IPS-15b (cell line): ENCODE measurements at regions not wholly inside any gene's neighbourhood (a gene's known extent, or its start where the extent isn't known, plus 50 kb on each side); places are given as distances from the start of the nearest gene placed in this dataset.
"Not testable (repeated sequence)": the region's sequence is repeated elsewhere in the genome, so short reads cannot be mapped to it uniquely, and the experiment has no call there.

ENCODE experiments used
- H3K27me3 ChIP-seq: one replicate; pipeline ENCODE4 v1.6.1; 2013; ENCODE audit warnings: low read length; ENCODE audit not compliant: control insufficient read depth, insufficient read depth
- H3K36me3 ChIP-seq: one replicate; pipeline ENCODE4 v1.6.1; 2013; ENCODE audit warnings: low read length; ENCODE audit not compliant: control insufficient read depth, insufficient read depth
- H3K4me1 ChIP-seq: one replicate; pipeline ENCODE4 v1.6.1; 2013; ENCODE audit warnings: mild to moderate bottlenecking, low read length; ENCODE audit not compliant: control insufficient read depth, insufficient read depth
- H3K4me3 ChIP-seq: one replicate; pipeline ENCODE4 v1.5.1; 2013; ENCODE audit warnings: low read depth, low read length
- H3K9ac ChIP-seq: one replicate; pipeline ENCODE4 v1.6.1; 2013; ENCODE audit warnings: low read depth, mild to moderate bottlenecking, low read length
- H3K9me3 ChIP-seq: one replicate; pipeline ENCODE4 v1.6.1; 2013; ENCODE audit warnings: mild to moderate bottlenecking, low read length; ENCODE audit not compliant: control insufficient read depth, insufficient read depth

GRCh38 chr15:62503451-62503850, 338.4 kb upstream of the C2CD4B start:
- Histone ChIP-seq H3K36me3 (no peaks in the 10 kb centered on the region), H3K9me3 (no peaks in the 10 kb centered on the region), H3K4me3 (no peak overlapping the region), H3K9ac (no peak overlapping the region), H3K27me3 (no peaks in the 10 kb centered on the region), H3K4me1 (peaks cover 15% of the 10 kb centered on the region)

- H3K9me3 ChIP-seq = no peaks in the 10 kb centered on the region
- H3K4me1 ChIP-seq = peaks cover 15% of the 10 kb centered on the region
- H3K9ac ChIP-seq = no peak overlapping the region
- no peak overlapping the region for H3K4me3 ChIP-seq
- no peaks in the 10 kb centered on the region for H3K36me3 ChIP-seq
- H3K27me3 ChIP-seq = no peaks in the 10 kb centered on the region
These were observed 340.7 kb upstream of the C2CD4B start for GRCh38 chr15:62505762-62506161.

GRCh38 chr15:62506217-62506805, 341.2 kb upstream of the C2CD4B start:
- H3K9ac ChIP-seq = no peak overlapping the region
- H3K4me1 ChIP-seq = peaks cover 15% of the 10 kb centered on the region
- no peak overlapping the region for H3K4me3 ChIP-seq
- H3K36me3 ChIP-seq = no peaks in the 10 kb centered on the region
- no peaks in the 10 kb centered on the region for H3K9me3 ChIP-seq
- H3K27me3 ChIP-seq = no peaks in the 10 kb centered on the region

- no peaks in the 10 kb centered on the region for H3K9me3 ChIP-seq
- H3K4me3 ChIP-seq = no peak overlapping the region
- peaks cover 19% of the 10 kb centered on the region for H3K4me1 ChIP-seq
- no peaks in the 10 kb centered on the region for H3K27me3 ChIP-seq
- H3K36me3 ChIP-seq = no peaks in the 10 kb centered on the region
- no peak overlapping the region for H3K9ac ChIP-seq
These were observed 344.4 kb upstream of the C2CD4B start for GRCh38 chr15:62509395-62509958.

- H3K4me1 ChIP-seq = peaks cover 24% of the 10 kb centered on the region
- H3K36me3 ChIP-seq = no peaks in the 10 kb centered on the region
- H3K4me3 ChIP-seq = no peak overlapping the region
- no peaks in the 10 kb centered on the region for H3K27me3 ChIP-seq
- no peaks in the 10 kb centered on the region for H3K9me3 ChIP-seq
- no peak overlapping the region for H3K9ac ChIP-seq
These were observed 345.7 kb upstream of the C2CD4B start for GRCh38 chr15:62510791-62511190.

- H3K9ac ChIP-seq = no peak overlapping the region
- H3K4me3 ChIP-seq = no peak overlapping the region
- H3K36me3 ChIP-seq = no peaks in the 10 kb centered on the region
- no peaks in the 10 kb centered on the region for H3K9me3 ChIP-seq
- H3K4me1 ChIP-seq = peaks cover 16% of the 10 kb centered on the region
- no peaks in the 10 kb centered on the region for H3K27me3 ChIP-seq
These were observed 347.8 kb upstream of the C2CD4B start for GRCh38 chr15:62512904-62513303.

GRCh38 chr15:62513893-62514292, 348.8 kb upstream of the C2CD4B start:
- no peaks in the 10 kb centered on the region for H3K9me3 ChIP-seq
- no peak overlapping the region for H3K4me3 ChIP-seq
- H3K9ac ChIP-seq = no peak overlapping the region
- H3K36me3 ChIP-seq = no peaks in the 10 kb centered on the region
- no peaks in the 10 kb centered on the region for H3K27me3 ChIP-seq
- peaks cover 16% of the 10 kb centered on the region for H3K4me1 ChIP-seq

- peaks cover 24% of the 10 kb centered on the region for H3K4me1 ChIP-seq
- no peaks in the 10 kb centered on the region for H3K36me3 ChIP-seq
- H3K9ac ChIP-seq = no peak overlapping the region
These were observed 350.8 kb upstream of the C2CD4B start for GRCh38 chr15:62515696-62516395.

GRCh38 chr15:62517541-62517940, 352.5 kb upstream of the C2CD4B start:
- peaks cover 38% of the 10 kb centered on the region for H3K4me1 ChIP-seq
- H3K36me3 ChIP-seq = no peaks in the 10 kb centered on the region
- no peak overlapping the region for H3K4me3 ChIP-seq
- no peaks in the 10 kb centered on the region for H3K27me3 ChIP-seq
- no peaks in the 10 kb centered on the region for H3K9me3 ChIP-seq
- no peak overlapping the region for H3K9ac ChIP-seq

More at GRCh38 chr15:62515696-62516395, 350.8 kb upstream of the C2CD4B start:
- H3K9me3 ChIP-seq = no peaks in the 10 kb centered on the region
- H3K4me3 ChIP-seq = no peak overlapping the region
- no peaks in the 10 kb centered on the region for H3K27me3 ChIP-seq

GRCh38 chr15:62518666-62519065, 353.6 kb upstream of the C2CD4B start:
- peaks cover 40% of the 10 kb centered on the region for H3K4me1 ChIP-seq
- not testable (repeated sequence) for H3K27me3 ChIP-seq, H3K4me3 ChIP-seq, H3K9me3 ChIP-seq, H3K9ac ChIP-seq, H3K36me3 ChIP-seq

GRCh38 chr15:62519900-62520299, 354.8 kb upstream of the C2CD4B start:
- Histone ChIP-seq H3K9me3 (no peaks in the 10 kb centered on the region), H3K27me3 (no peaks in the 10 kb centered on the region), H3K9ac (no peak overlapping the region), H3K4me3 (no peak overlapping the region), H3K4me1 (peaks cover 32% of the 10 kb centered on the region), H3K36me3 (no peaks in the 10 kb centered on the region)

GRCh38 chr15:62520887-62521286, 355.8 kb upstream of the C2CD4B start:
- no peaks in the 10 kb centered on the region for H3K36me3 ChIP-seq
- no peak overlapping the region for H3K4me3 ChIP-seq
- peaks cover 27% of the 10 kb centered on the region for H3K4me1 ChIP-seq
- H3K9ac ChIP-seq = no peak overlapping the region
- H3K9me3 ChIP-seq = no peaks in the 10 kb centered on the region
- no peaks in the 10 kb centered on the region for H3K27me3 ChIP-seq
